Endothelial cell of umbilical vein (primary cell): ENCODE measurements at regions not wholly inside any gene's neighbourhood (a gene's known extent, or its start where the extent isn't known, plus 50 kb on each side); places are given as distances from the start of the nearest gene placed in this dataset.

Source experiments
- BruUV-seq: library from RNA; stranded (reverse); fragments of 400-500 nt; replicated peaks from 2 replicates; lab custom pipeline; 2021; lab: Mats Ljungman, UMichigan
- CTCF ChIA-PET: fragments of 300-600, 350-600 bp; sonication (Branson Sonifier 250); formaldehyde crosslinking; loops from one replicate; lab custom pipeline; 2021; ENCODE audit warnings: antibody characterized with exemption, inconsistent platforms; lab: Charles Lee
- POLR2A ChIA-PET: fragments of 300-600, 350-600 bp; sonication (Branson Sonifier 250); formaldehyde crosslinking; loops from one replicate; lab custom pipeline; 2021; ENCODE audit warnings: antibody characterized with exemption, inconsistent platforms; lab: Charles Lee
- DNase-seq: peaks from one replicate; pipeline ENCODE4 v3.0.0-alpha.2; 2011; ENCODE audit warnings: low read depth, low spot score
- FAIRE-seq: peaks from 2 replicates; lab custom pipeline; 2011; peaks lifted over from hg19 to GRCh38; lab: Jason Lieb, UNC
- H2AFZ ChIP-seq: 2 replicates; pipeline ENCODE4 v1.6.0; 2012; ENCODE audit warnings: low read depth, low read length, control low read depth, inconsistent platforms
- H3K27ac ChIP-seq: 2 replicates; pipeline ENCODE4 v1.5.1; 2011; ENCODE audit warnings: low read depth, mild to moderate bottlenecking, control low read depth, low read length, moderate library complexity; ENCODE audit not compliant: insufficient read depth
- H3K27me3 ChIP-seq, 2 experiments: 2 replicates each; pipeline versions ENCODE4 v1.6.0 to v1.6.1; 2011; ENCODE audit warnings: low read length in 2 of 2, mixed read lengths in 1 of 2; ENCODE audit not compliant: control insufficient read depth in 2 of 2, insufficient read depth in 2 of 2
- H3K36me3 ChIP-seq, 2 experiments: 2 replicates in 1 of 2; 3 replicates in 1 of 2; pipeline ENCODE4 v1.5.1; 2011; ENCODE audit warnings: low read length in 2 of 2, mild to moderate bottlenecking in 1 of 2, moderate library complexity in 1 of 2; ENCODE audit not compliant: control insufficient read depth in 2 of 2, insufficient read depth in 2 of 2; ENCODE audit errors: extremely low read depth in 1 of 2
- H3K4me1 ChIP-seq: 3 replicates; pipeline ENCODE4 v1.5.1; 2011; ENCODE audit warnings: mild to moderate bottlenecking, low read length; ENCODE audit not compliant: control insufficient read depth, insufficient read depth; ENCODE audit errors: extremely low read depth
- H3K4me2 ChIP-seq: 2 replicates; pipeline ENCODE4 v1.6.1; 2011; ENCODE audit warnings: low read length, control low read depth, mixed read lengths; ENCODE audit not compliant: insufficient read depth
- H3K4me3 ChIP-seq, 3 experiments: fragments of 200-600 bp in 1 of 3; sonication (generic), shearing (Covaris generic) in 1 of 3; replicated peaks in 1 of 3; 2 replicates each; pipeline ENCODE4 v1.5.1; 2011 to 2016; ENCODE audit warnings: control low read depth in 3 of 3, low read length in 3 of 3, mild to moderate bottlenecking in 2 of 3, inconsistent platforms in 1 of 3, low read depth in 1 of 3, moderate library complexity in 1 of 3; ENCODE audit not compliant: insufficient read depth in 1 of 3
- H3K79me2 ChIP-seq: 2 replicates; pipeline ENCODE4 v1.6.0; 2012; ENCODE audit warnings: low read length, inconsistent platforms; ENCODE audit not compliant: control insufficient read depth, insufficient read depth
- H3K9ac ChIP-seq: replicated peaks from 2 replicates; pipeline ENCODE3; 2011; ENCODE audit warnings: low read length, control low read depth; ENCODE audit not compliant: insufficient read depth; ENCODE audit errors: extremely low read depth
- H3K9me1 ChIP-seq: replicated peaks from 3 replicates; pipeline ENCODE4 v1.6.0; 2011; ENCODE audit warnings: mild to moderate bottlenecking, low read length; ENCODE audit not compliant: control insufficient read depth, insufficient read depth; ENCODE audit errors: extremely low read depth
- H3K9me3 ChIP-seq: replicated peaks from 2 replicates; pipeline ENCODE4 v1.5.1; 2012; ENCODE audit warnings: low read length, inconsistent platforms; ENCODE audit not compliant: control insufficient read depth, insufficient read depth
- H4K20me1 ChIP-seq: replicated peaks from 2 replicates; pipeline ENCODE3; 2011; ENCODE audit warnings: mild to moderate bottlenecking, low read length; ENCODE audit not compliant: control insufficient read depth, insufficient read depth; ENCODE audit errors: extremely low read depth
- CTCF ChIP-seq, 2 donors: IDR thresholded peaks; 1 replicate in 1 of 2; 2 replicates in 1 of 2; pipeline ENCODE4 v1.5.1; 2011; ENCODE audit warnings: low read length in 2 of 2, mild to moderate bottlenecking in 2 of 2, moderate library complexity in 2 of 2, control low read depth in 1 of 2, inconsistent platforms in 1 of 2, low read depth in 1 of 2; ENCODE audit not compliant: insufficient read depth in 1 of 2; ENCODE audit errors: extremely low read depth in 1 of 2
- EZH2 ChIP-seq: IDR thresholded peaks from 2 replicates; pipeline ENCODE4 v1.6.1; 2012; ENCODE audit warnings: borderline replicate concordance, low read depth, mild to moderate bottlenecking, moderate library complexity, low read length, inconsistent platforms; ENCODE audit not compliant: severe bottlenecking
- FOS ChIP-seq: IDR thresholded peaks from 2 replicates; pipeline ENCODE4 v1.6.1; 2011; ENCODE audit warnings: mild to moderate bottlenecking, low read length, moderate library complexity, borderline replicate concordance; ENCODE audit not compliant: insufficient read depth
- GATA2 ChIP-seq: IDR thresholded peaks from 2 replicates; pipeline ENCODE4 v1.7.0; 2011; ENCODE audit warnings: low read depth, mild to moderate bottlenecking, moderate library complexity, mixed read lengths, low read length; ENCODE audit not compliant: insufficient read length, insufficient read depth
- JUN ChIP-seq: IDR thresholded peaks from 2 replicates; pipeline ENCODE4 v1.6.1; 2011; ENCODE audit warnings: borderline replicate concordance, low read depth; ENCODE audit not compliant: insufficient read length, insufficient read depth
- MAX ChIP-seq: IDR thresholded peaks from 2 replicates; pipeline ENCODE4 v1.6.1; 2011; ENCODE audit not compliant: insufficient read depth, insufficient read length
- MYC ChIP-seq: IDR thresholded peaks from one replicate; pipeline ENCODE4 v1.6.1; 2011; ENCODE audit warnings: mild to moderate bottlenecking, low read depth, low read length
- POLR2A ChIP-seq: IDR thresholded peaks from 2 replicates; pipeline ENCODE4 v1.6.1; 2012; ENCODE audit warnings: low read depth, mild to moderate bottlenecking, control low read depth, low read length
- POLR2AphosphoS5 ChIP-seq: IDR thresholded peaks from 2 replicates; pipeline ENCODE4 v1.6.1; 2012; ENCODE audit warnings: low read depth, mild to moderate bottlenecking, control low read depth, low read length, moderate library complexity; ENCODE audit not compliant: insufficient read depth
- dilution Hi-C: fragments of 300-500 bp; cut with MboI; formaldehyde crosslinking; loops from one replicate; pipeline ENCODE4 v1.15.0; 2019; ENCODE audit warnings: low sequenced_read_pairs; ENCODE audit not compliant: extremely low pct_ligation_motif_present
- intact Hi-C: fragments of 100-400 bp; cut with micrococcal nuclease; formaldehyde crosslinking; loops from one replicate; pipeline ENCODE4 v1.10.0; 2022

DNA sequence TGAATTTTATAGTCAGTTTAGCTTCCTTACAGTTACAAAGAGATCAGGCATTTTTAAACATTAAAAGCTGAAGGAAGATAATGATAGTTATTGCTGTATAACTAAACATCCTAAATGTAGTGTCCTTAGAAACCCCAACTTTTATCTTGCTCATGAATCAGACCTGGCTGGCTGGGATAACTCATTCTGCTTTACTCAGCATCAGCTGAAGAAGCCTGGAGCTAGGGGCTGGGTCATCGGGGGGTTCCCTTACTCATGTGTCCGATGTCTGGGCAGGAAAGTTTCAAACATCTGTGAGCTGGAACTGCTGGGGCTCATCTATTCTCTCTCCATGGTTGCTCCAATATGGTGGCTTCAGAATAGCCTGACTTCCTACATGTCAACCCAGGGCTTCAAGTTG is 113.9 kb downstream of the MTNR1A start:
- POLR2A ChIA-PET: no interaction called here
- dilution Hi-C loops: no loop called here

More for the DNA sequence above, 113.9 kb downstream of the MTNR1A start:
- TF ChIP-seq JUN: no peak
- TF ChIP-seq POLR2A: no peak
- TF ChIP-seq MAX: no peak
- TF ChIP-seq GATA2: no peak
- no peak for TF ChIP-seq EZH2
- TF ChIP-seq CTCF (IDR thresholded peaks at IDR 0.05; ENCODE audit: extremely low read depth in 1 of 2, insufficient read depth in 1 of 2, low read depth in 1 of 2, low read length in 2 of 2): no peak
- TF ChIP-seq POLR2AphosphoS5: no peak
- no peak for TF ChIP-seq FOS
- no peak for TF ChIP-seq MYC
- Histone ChIP-seq H3K27me3 (no peaks in the 10 kb centered on the region), H3K36me3 (no peaks in the 10 kb centered on the region), H3K4me2 (no peak overlapping the region), H3K9me1 (no peaks in the 10 kb centered on the region), H3K79me2 (no peaks in the 10 kb centered on the region), H3K27ac (no peak overlapping the region), H3K9ac (no peak overlapping the region), H3K9me3 (no peaks in the 10 kb centered on the region), H4K20me1 (no peaks in the 10 kb centered on the region), H3K4me3 (no peak overlapping the region), H3K4me1 (no peaks in the 10 kb centered on the region), H2AFZ (no peak overlapping the region)
- no TSS peak for BruUV-seq
- intact Hi-C loops: no loop called here
- FAIRE-seq (no peak), DNase-seq (no peak)
- CTCF ChIA-PET: no interaction called here
